Endodermal cell (in vitro differentiated cells): ENCODE measurements at regions not wholly inside any gene's neighbourhood (a gene's known extent, or its start where the extent isn't known, plus 50 kb on each side); places are given as distances from the start of the nearest gene placed in this dataset.

ENCODE experiments used
- DNase-seq: peaks from one replicate; pipeline ENCODE4 v3.0.0-alpha.2; 2017
- H3K27ac ChIP-seq: 2 replicates; pipeline ENCODE4 v1.5.1; 2013; ENCODE audit warnings: mild to moderate bottlenecking, low read depth, low read length, moderate library complexity
- H3K27me3 ChIP-seq: 2 replicates; pipeline ENCODE4 v1.6.1; 2013; ENCODE audit warnings: mild to moderate bottlenecking, low read length, moderate library complexity; ENCODE audit not compliant: insufficient read depth, control insufficient read depth, poor library complexity, severe bottlenecking
- H3K36me3 ChIP-seq: 2 replicates; pipeline ENCODE4 v1.7.0; 2013; ENCODE audit warnings: mild to moderate bottlenecking, low read length, moderate library complexity; ENCODE audit not compliant: control insufficient read depth, insufficient read depth
- H3K4me1 ChIP-seq: one replicate; pipeline ENCODE4 v1.7.0; 2013; ENCODE audit warnings: low read length; ENCODE audit not compliant: control insufficient read depth, insufficient read depth
- H3K4me3 ChIP-seq: 2 replicates; pipeline ENCODE4 v1.5.1; 2013; ENCODE audit warnings: mild to moderate bottlenecking, low read length, moderate library complexity
- H3K9ac ChIP-seq: 2 replicates; pipeline ENCODE4 v1.6.1; 2013; ENCODE audit warnings: mild to moderate bottlenecking, low read length, moderate library complexity; ENCODE audit not compliant: poor library complexity, severe bottlenecking; ENCODE audit errors: extremely low read depth
- H3K9me3 ChIP-seq: 2 replicates; pipeline ENCODE4 v1.6.1; 2013; ENCODE audit warnings: mild to moderate bottlenecking, low read length, moderate library complexity; ENCODE audit not compliant: control insufficient read depth
- H3K27ac Mint-ChIP-seq: 2 replicates; pipeline ENCODE4 v1.8.0; 2020; ENCODE audit warnings: mixed read lengths
- H3K27me3 Mint-ChIP-seq: 2 replicates; pipeline ENCODE4 v1.8.0; 2021; ENCODE audit warnings: mild to moderate bottlenecking, mixed read lengths; ENCODE audit not compliant: insufficient read depth
- H3K36me3 Mint-ChIP-seq: 2 replicates; pipeline ENCODE4 v1.8.0; 2020; ENCODE audit warnings: low read depth, mixed read lengths
- H3K4me1 Mint-ChIP-seq: 2 replicates; pipeline ENCODE4 v1.8.0; 2020; ENCODE audit warnings: mixed read lengths
- H3K4me3 Mint-ChIP-seq: 2 replicates; pipeline ENCODE4 v1.8.0; 2020; ENCODE audit warnings: mild to moderate bottlenecking, moderate library complexity, mixed read lengths
- H3K9me3 Mint-ChIP-seq: 2 replicates; pipeline ENCODE4 v1.8.0; 2020; ENCODE audit warnings: mild to moderate bottlenecking, mixed read lengths
- WGBS, 2 experiments: methylation state at CpG; one replicate each; pipeline versions ENCODE4 v1.1.5 to v1.1.7; 2013; ENCODE audit warnings: missing lambda C conversion rate in 2 of 2, mixed read lengths in 1 of 2; ENCODE audit not compliant: insufficient coverage in 1 of 2, insufficient read length in 1 of 2; 5-methylcytosine and 5-hydroxymethylcytosine counted together
- TF ChIP-seq, protein P1 (sequence below): fragments of 200-600 bp; sonication (generic); conservative IDR thresholded peaks from 2 replicates; pipeline ENCODE4 v1.5.0; 2021; ENCODE audit warnings: antibody characterized with exemption, mild to moderate bottlenecking

DNA sequence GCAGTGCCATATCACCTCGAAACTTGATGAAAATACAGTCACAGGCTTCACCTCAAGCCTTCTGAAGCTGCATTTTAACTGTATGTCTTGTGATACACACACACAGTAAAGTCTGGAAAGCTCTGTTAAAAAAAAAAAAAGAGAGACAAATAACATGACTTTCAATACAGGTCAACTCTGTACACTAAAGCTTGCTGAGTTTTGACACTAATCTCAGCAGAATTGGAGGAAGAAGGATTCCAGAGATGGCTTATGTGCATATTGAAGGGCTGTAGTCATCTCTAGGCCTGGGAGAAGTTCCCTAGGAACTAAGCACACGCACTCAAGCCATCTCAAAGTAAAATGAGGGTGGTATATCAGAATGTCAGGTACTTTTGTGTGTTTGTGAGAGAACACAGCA is 875.1 kb downstream of the EPHA4 start:
- no peaks in the 10 kb centered on the region for H3K4me1 ChIP-seq
- H3K9ac ChIP-seq = no peak overlapping the region
- no peak overlapping the region for H3K4me3 Mint-ChIP-seq
- no peaks in the 10 kb centered on the region for H3K36me3 ChIP-seq
- no peak overlapping the region for H3K27ac ChIP-seq
- no peaks in the 10 kb centered on the region for H3K27me3 ChIP-seq
- H3K27ac Mint-ChIP-seq = no peak overlapping the region
- H3K4me3 ChIP-seq = no peak overlapping the region
- H3K27me3 Mint-ChIP-seq = no peaks in the 10 kb centered on the region
- TF ChIP-seq, protein P1, sequence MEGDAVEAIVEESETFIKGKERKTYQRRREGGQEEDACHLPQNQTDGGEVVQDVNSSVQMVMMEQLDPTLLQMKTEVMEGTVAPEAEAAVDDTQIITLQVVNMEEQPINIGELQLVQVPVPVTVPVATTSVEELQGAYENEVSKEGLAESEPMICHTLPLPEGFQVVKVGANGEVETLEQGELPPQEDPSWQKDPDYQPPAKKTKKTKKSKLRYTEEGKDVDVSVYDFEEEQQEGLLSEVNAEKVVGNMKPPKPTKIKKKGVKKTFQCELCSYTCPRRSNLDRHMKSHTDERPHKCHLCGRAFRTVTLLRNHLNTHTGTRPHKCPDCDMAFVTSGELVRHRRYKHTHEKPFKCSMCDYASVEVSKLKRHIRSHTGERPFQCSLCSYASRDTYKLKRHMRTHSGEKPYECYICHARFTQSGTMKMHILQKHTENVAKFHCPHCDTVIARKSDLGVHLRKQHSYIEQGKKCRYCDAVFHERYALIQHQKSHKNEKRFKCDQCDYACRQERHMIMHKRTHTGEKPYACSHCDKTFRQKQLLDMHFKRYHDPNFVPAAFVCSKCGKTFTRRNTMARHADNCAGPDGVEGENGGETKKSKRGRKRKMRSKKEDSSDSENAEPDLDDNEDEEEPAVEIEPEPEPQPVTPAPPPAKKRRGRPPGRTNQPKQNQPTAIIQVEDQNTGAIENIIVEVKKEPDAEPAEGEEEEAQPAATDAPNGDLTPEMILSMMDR = no peak
- peaks cover 11% of the 10 kb centered on the region for H3K9me3 Mint-ChIP-seq
- no peaks in the 10 kb centered on the region for H3K9me3 ChIP-seq
- 97 to 100% methylated on average over 1 to 2 of the region's 2 CpGs for WGBS, 2 experiments
- H3K36me3 Mint-ChIP-seq = no peaks in the 10 kb centered on the region
- H3K4me1 Mint-ChIP-seq = no peaks in the 10 kb centered on the region
- no peak for DNase-seq

DNA sequence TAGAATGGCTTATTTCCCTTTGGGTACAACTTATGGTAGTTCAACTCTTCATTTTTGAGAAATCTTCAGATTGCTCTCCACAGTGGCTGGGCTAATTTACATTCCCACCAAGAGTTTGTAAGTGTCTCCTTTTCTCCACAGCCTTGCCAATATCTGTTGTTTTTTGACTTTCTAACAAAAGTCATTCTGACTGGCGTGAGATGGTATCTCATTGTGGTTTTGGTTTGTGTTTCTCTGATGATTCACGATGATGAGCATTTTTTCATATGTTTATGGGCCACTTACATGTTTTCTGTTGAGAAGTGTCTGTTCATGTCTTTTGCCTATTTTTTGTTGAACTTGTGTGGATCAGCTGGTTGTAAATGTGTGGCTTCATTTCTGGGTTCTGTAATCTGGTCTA is 871.0 kb downstream of the EPHA4 start:
- Histone ChIP-seq H3K4me1 (no peaks in the 10 kb centered on the region), H3K9me3 (no peaks in the 10 kb centered on the region), H3K27me3 (no peaks in the 10 kb centered on the region), H3K27ac (no peak overlapping the region), H3K4me3 (no peak overlapping the region), H3K36me3 (no peaks in the 10 kb centered on the region), H3K9ac (no peak overlapping the region)
- Mint-ChIP-seq H3K36me3 (no peaks in the 10 kb centered on the region), H3K4me1 (no peaks in the 10 kb centered on the region), H3K9me3 (peaks cover 11% of the 10 kb centered on the region), H3K27ac (no peak overlapping the region), H3K27me3 (no peaks in the 10 kb centered on the region), H3K4me3 (no peak overlapping the region)
- DNase-seq = no peak
- TF ChIP-seq, protein P1 = no peak
- 80 to 92% methylated on average over 1 to 2 of the region's 2 CpGs for WGBS, 2 experiments

DNA sequence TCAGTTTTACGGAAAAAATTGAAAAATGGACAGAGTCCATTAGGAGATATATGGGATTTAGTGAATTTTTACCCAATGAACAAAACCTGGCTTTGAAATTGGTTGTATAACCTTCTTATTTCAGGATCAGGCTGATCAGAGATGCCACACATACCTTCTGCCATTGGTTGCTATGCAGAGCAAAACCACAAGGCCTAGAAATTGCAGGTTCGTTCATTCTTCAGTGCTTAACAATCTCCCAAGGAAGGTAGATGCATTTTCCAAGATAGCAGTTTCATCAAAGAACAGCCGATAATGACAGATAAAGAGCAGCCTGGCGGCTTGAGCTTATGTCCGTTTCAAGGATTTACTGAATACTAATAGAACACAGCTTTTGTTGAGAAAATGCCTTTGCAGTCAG is 868.8 kb downstream of the EPHA4 start:
- WGBS, 2 experiments = 74 to 92% methylated on average over 5 of the region's 5 CpGs
- Mint-ChIP-seq H3K27me3 (no peaks in the 10 kb centered on the region), H3K36me3 (no peaks in the 10 kb centered on the region), H3K27ac (no peak overlapping the region), H3K9me3 (peaks cover 11% of the 10 kb centered on the region), H3K4me3 (no peak overlapping the region), H3K4me1 (no peaks in the 10 kb centered on the region)
- no peak overlapping the region for H3K9ac ChIP-seq
- H3K4me3 ChIP-seq = no peak overlapping the region
- H3K27ac ChIP-seq = no peak overlapping the region
- no peaks in the 10 kb centered on the region for H3K9me3 ChIP-seq
- H3K27me3 ChIP-seq = no peaks in the 10 kb centered on the region
- H3K4me1 ChIP-seq = no peaks in the 10 kb centered on the region
- no peak for DNase-seq
- TF ChIP-seq, protein P1 = no peak
- H3K36me3 ChIP-seq = no peaks in the 10 kb centered on the region
